SK-N-SH treated with all-trans-retinoic acid at 6 μM for 48 hours (cell line): ENCODE measurements at regions not wholly inside any gene's neighbourhood (a gene's known extent, or its start where the extent isn't known, plus 50 kb on each side); places are given as distances from the start of the nearest gene placed in this dataset.

ENCODE experiments used
- ATAC-seq: fragments of 200-7000 bp; cut with Tn5 transposase; 3 replicates; pipeline ENCODE4 v1.9.1; 2020; ENCODE audit warnings: mild to moderate bottlenecking, moderate library complexity
- ARNTL ChIP-seq: fragments of 450-650 bp; formaldehyde crosslinking; IDR thresholded peaks from 2 replicates; pipeline ENCODE4 v1.5.0; 2020; ENCODE audit warnings: low read depth, mild to moderate bottlenecking, moderate library complexity, borderline replicate concordance
- BACH2 ChIP-seq: fragments of 250-450 bp; sonication (Bioruptor Pico); IDR thresholded peaks from 2 replicates; pipeline ENCODE4 v1.9.0; 2021; ENCODE audit warnings: mild to moderate bottlenecking, borderline replicate concordance
- ESRRG ChIP-seq: fragments of 250-450 bp; sonication (Bioruptor Pico); IDR thresholded peaks from 2 replicates; pipeline ENCODE4 v1.6.1; 2021; ENCODE audit warnings: mild to moderate bottlenecking
- GLIS3 ChIP-seq: fragments of 250-450 bp; sonication (Bioruptor Pico); IDR thresholded peaks from 2 replicates; pipeline ENCODE4 v1.5.0; 2020; ENCODE audit warnings: mild to moderate bottlenecking, moderate library complexity
- ISL1 ChIP-seq: fragments of 250-450 bp; sonication (Bioruptor Pico); IDR thresholded peaks from 2 replicates; pipeline ENCODE4 v2.1.2; 2022; ENCODE audit warnings: mild to moderate bottlenecking, moderate library complexity
- OSR1 ChIP-seq: fragments of 250-450 bp; sonication (Bioruptor Pico); IDR thresholded peaks from 2 replicates; pipeline ENCODE4 v1.8.0; 2022; ENCODE audit warnings: moderate library complexity, mild to moderate bottlenecking, inconsistent platforms
- PATZ1 ChIP-seq: fragments of 250-450 bp; sonication (Bioruptor Pico); IDR thresholded peaks from 2 replicates; pipeline ENCODE4 v1.8.0; 2020; ENCODE audit warnings: mild to moderate bottlenecking, moderate library complexity, borderline replicate concordance
- POU6F1 ChIP-seq: fragments of 250-450 bp; sonication (Bioruptor Pico); IDR thresholded peaks from 2 replicates; pipeline ENCODE4 v1.8.0; 2021; ENCODE audit warnings: low read depth, mild to moderate bottlenecking, moderate library complexity, borderline replicate concordance
- PPARA ChIP-seq: fragments of 250-450 bp; sonication (Bioruptor Pico); IDR thresholded peaks from 2 replicates; pipeline ENCODE4 v1.5.0; 2020; ENCODE audit warnings: mild to moderate bottlenecking, borderline replicate concordance
- RARB ChIP-seq: fragments of 250-450 bp; sonication (Bioruptor Pico); IDR thresholded peaks from 2 replicates; pipeline ENCODE4 v1.8.0; 2021; ENCODE audit warnings: mild to moderate bottlenecking, moderate library complexity
- TOX ChIP-seq: fragments of 250-450 bp; sonication (Bioruptor Pico); IDR thresholded peaks from 2 replicates; pipeline ENCODE4 v1.8.0; 2021; ENCODE audit warnings: mild to moderate bottlenecking, moderate library complexity, borderline replicate concordance
- ZFP3 ChIP-seq: fragments of 250-450 bp; sonication (Bioruptor Pico); IDR thresholded peaks from 2 replicates; pipeline ENCODE4 v1.5.0; 2020; ENCODE audit warnings: mild to moderate bottlenecking, moderate library complexity
- ZNF565 ChIP-seq: fragments of 450-650 bp; formaldehyde crosslinking; conservative IDR thresholded peaks from 2 replicates; pipeline ENCODE4 v1.5.0; 2020; ENCODE audit warnings: low read depth, mild to moderate bottlenecking, moderate library complexity
- ZNF70 ChIP-seq: fragments of 450-650 bp; formaldehyde crosslinking; IDR thresholded peaks from 2 replicates; pipeline ENCODE4 v1.5.0; 2020; ENCODE audit warnings: mild to moderate bottlenecking, moderate library complexity
- ZNF8 ChIP-seq: fragments of 450-650 bp; formaldehyde crosslinking; IDR thresholded peaks from 2 replicates; pipeline ENCODE4 v1.5.0; 2020; ENCODE audit warnings: mild to moderate bottlenecking, moderate library complexity
- TF ChIP-seq, protein P1 (sequence below): fragments of 250-450 bp; sonication (Bioruptor Pico); IDR thresholded peaks from 2 replicates; pipeline ENCODE4 v1.5.1; 2021; ENCODE audit warnings: mild to moderate bottlenecking, moderate library complexity
- TF ChIP-seq, protein P2 (sequence below): fragments of 250-450 bp; sonication (Bioruptor Pico); IDR thresholded peaks from 2 replicates; pipeline ENCODE4 v1.5.0; 2020; ENCODE audit warnings: mild to moderate bottlenecking, moderate library complexity

DNA sequence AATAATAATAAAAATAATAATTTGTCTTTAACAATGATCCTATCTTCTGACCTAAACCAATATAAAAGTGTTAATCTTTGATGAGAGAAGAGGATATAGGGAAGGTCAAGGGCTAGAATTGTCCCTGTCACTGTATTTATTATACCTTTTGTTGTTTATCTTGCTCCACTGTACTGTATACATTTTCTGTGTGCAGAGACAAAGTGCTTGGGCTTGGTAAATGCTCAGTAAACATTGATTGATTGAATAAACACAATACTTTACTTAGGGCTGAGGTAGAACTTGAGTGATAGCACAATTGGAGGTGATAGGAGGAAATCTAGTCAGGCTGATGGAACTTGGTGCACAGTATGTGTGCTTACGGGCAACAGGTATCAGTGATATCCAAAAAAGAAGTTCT lies 161.2 kb downstream of the ARRDC3 start:
- no peak for TF ChIP-seq ZNF70 (CRISPR knock-in tag)
- TF ChIP-seq ESRRG (CRISPR knock-in tag): no peak
- TF ChIP-seq PATZ1 (CRISPR knock-in tag): no peak
- TF ChIP-seq TOX (CRISPR knock-in tag): no peak
- no peak for TF ChIP-seq OSR1 (CRISPR knock-in tag)
- TF ChIP-seq ZFP3 (CRISPR knock-in tag): no peak
- no peak for TF ChIP-seq RARB (CRISPR knock-in tag)
- TF ChIP-seq BACH2 (CRISPR knock-in tag): no peak
- TF ChIP-seq POU6F1 (CRISPR knock-in tag): no peak

GRCh38 chr5:91219803-91220371 lies 163.2 kb downstream of the ARRDC3 start:
- no peak for TF ChIP-seq PATZ1 (CRISPR knock-in tag)
- TF ChIP-seq ZFP3 (CRISPR knock-in tag): no peak
- TF ChIP-seq ARNTL (CRISPR knock-in tag): no peak
- TF ChIP-seq OSR1 (CRISPR knock-in tag): no peak
- no peak for TF ChIP-seq ZNF565 (CRISPR knock-in tag)
- no peak for TF ChIP-seq PPARA (CRISPR knock-in tag)
- no peak for TF ChIP-seq GLIS3 (CRISPR knock-in tag)
- TF ChIP-seq, protein P1, sequence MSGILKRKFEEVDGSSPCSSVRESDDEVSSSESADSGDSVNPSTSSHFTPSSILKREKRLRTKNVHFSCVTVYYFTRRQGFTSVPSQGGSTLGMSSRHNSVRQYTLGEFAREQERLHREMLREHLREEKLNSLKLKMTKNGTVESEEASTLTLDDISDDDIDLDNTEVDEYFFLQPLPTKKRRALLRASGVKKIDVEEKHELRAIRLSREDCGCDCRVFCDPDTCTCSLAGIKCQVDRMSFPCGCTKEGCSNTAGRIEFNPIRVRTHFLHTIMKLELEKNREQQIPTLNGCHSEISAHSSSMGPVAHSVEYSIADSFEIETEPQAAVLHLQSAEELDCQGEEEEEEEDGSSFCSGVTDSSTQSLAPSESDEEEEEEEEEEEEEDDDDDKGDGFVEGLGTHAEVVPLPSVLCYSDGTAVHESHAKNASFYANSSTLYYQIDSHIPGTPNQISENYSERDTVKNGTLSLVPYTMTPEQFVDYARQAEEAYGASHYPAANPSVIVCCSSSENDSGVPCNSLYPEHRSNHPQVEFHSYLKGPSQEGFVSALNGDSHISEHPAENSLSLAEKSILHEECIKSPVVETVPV (CRISPR knock-in tag): no peak
- no peak for TF ChIP-seq POU6F1 (CRISPR knock-in tag)
- TF ChIP-seq ISL1 (CRISPR knock-in tag): no peak
- TF ChIP-seq RARB (CRISPR knock-in tag): no peak
- TF ChIP-seq ZNF8 (CRISPR knock-in tag): no peak
- TF ChIP-seq ZNF70 (CRISPR knock-in tag): no peak
- TF ChIP-seq, protein P2, sequence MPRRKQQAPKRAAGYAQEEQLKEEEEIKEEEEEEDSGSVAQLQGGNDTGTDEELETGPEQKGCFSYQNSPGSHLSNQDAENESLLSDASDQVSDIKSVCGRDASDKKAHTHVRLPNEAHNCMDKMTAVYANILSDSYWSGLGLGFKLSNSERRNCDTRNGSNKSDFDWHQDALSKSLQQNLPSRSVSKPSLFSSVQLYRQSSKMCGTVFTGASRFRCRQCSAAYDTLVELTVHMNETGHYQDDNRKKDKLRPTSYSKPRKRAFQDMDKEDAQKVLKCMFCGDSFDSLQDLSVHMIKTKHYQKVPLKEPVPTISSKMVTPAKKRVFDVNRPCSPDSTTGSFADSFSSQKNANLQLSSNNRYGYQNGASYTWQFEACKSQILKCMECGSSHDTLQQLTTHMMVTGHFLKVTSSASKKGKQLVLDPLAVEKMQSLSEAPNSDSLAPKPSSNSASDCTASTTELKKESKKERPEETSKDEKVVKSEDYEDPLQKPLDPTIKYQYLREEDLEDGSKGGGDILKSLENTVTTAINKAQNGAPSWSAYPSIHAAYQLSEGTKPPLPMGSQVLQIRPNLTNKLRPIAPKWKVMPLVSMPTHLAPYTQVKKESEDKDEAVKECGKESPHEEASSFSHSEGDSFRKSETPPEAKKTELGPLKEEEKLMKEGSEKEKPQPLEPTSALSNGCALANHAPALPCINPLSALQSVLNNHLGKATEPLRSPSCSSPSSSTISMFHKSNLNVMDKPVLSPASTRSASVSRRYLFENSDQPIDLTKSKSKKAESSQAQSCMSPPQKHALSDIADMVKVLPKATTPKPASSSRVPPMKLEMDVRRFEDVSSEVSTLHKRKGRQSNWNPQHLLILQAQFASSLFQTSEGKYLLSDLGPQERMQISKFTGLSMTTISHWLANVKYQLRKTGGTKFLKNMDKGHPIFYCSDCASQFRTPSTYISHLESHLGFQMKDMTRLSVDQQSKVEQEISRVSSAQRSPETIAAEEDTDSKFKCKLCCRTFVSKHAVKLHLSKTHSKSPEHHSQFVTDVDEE: no peak
- peak; percentile 71 for ATAC-seq

More for the DNA sequence above, 161.2 kb downstream of the ARRDC3 start:
- ATAC-seq: no peak
